Neural progenitor cell (in vitro differentiated cells): ENCODE measurements at regions not wholly inside any gene's neighbourhood (a gene's known extent, or its start where the extent isn't known, plus 50 kb on each side); places are given as distances from the start of the nearest gene placed in this dataset.

Source experiments
- DNase-seq: peaks from one replicate; pipeline ENCODE4 v3.0.0-alpha.2; 2016; ENCODE audit warnings: low spot score
- H2AFZ ChIP-seq: fragments of 200-600 bp; sonication (generic); replicated peaks from 2 replicates; pipeline ENCODE4 v1.6.1; 2016; ENCODE audit warnings: antibody characterized with exemption
- H3F3A ChIP-seq: fragments of 200-600 bp; sonication (generic); 2 replicates; pipeline ENCODE4 v1.6.1; 2016; ENCODE audit warnings: antibody characterized with exemption, low read depth
- H3K27ac ChIP-seq: fragments of 200-600 bp; sonication (generic); 2 replicates; pipeline ENCODE4 v1.5.1; 2016; ENCODE audit warnings: mild to moderate bottlenecking
- H3K27me3 ChIP-seq: fragments of 200-600 bp; sonication (generic); 2 replicates; pipeline ENCODE4 v1.6.1; 2016; ENCODE audit warnings: mild to moderate bottlenecking, moderate library complexity
- H3K36me3 ChIP-seq: fragments of 200-600 bp; sonication (generic); 2 replicates; pipeline ENCODE4 v1.5.1; 2016
- H3K4me1 ChIP-seq: fragments of 200-600 bp; sonication (generic); 2 replicates; pipeline ENCODE4 v1.6.1; 2016; ENCODE audit warnings: mixed run types
- H3K4me2 ChIP-seq: fragments of 200-600 bp; sonication (generic); 2 replicates; pipeline ENCODE4 v1.6.1; 2016
- H3K4me3 ChIP-seq: fragments of 200-600 bp; sonication (generic); 2 replicates; pipeline ENCODE4 v1.5.1; 2016
- H3K79me2 ChIP-seq: fragments of 200-600 bp; sonication (generic); 2 replicates; pipeline ENCODE4 v1.6.1; 2016; ENCODE audit warnings: low read depth
- H3K9ac ChIP-seq: fragments of 200-600 bp; sonication (generic); 2 replicates; pipeline ENCODE4 v1.6.1; 2016
- H3K9me3 ChIP-seq: fragments of 200-600 bp; sonication (generic); 2 replicates; pipeline ENCODE4 v1.5.1; 2016; ENCODE audit warnings: low read depth
- H4K20me1 ChIP-seq: fragments of 200-600 bp; sonication (generic); 2 replicates; pipeline ENCODE4 v1.6.1; 2016; ENCODE audit warnings: low read depth
- H3K27ac Mint-ChIP-seq: 3 replicates; pipeline ENCODE4 v1.8.0; 2021; ENCODE audit warnings: mixed read lengths
- H3K27me3 Mint-ChIP-seq: 2 replicates; pipeline ENCODE4 v1.8.0; 2022; ENCODE audit warnings: low read depth, mild to moderate bottlenecking, inconsistent platforms, moderate library complexity, mixed read lengths; ENCODE audit not compliant: insufficient read depth
- H3K36me3 Mint-ChIP-seq: 3 replicates; pipeline ENCODE4 v1.8.0; 2021; ENCODE audit warnings: mixed read lengths
- H3K4me1 Mint-ChIP-seq: 3 replicates; pipeline ENCODE4 v1.8.0; 2021; ENCODE audit warnings: mixed read lengths
- H3K4me3 Mint-ChIP-seq: 3 replicates; pipeline ENCODE4 v1.8.0; 2021; ENCODE audit warnings: mild to moderate bottlenecking, moderate library complexity, mixed read lengths
- H3K9me3 Mint-ChIP-seq: 3 replicates; pipeline ENCODE4 v1.8.0; 2020; ENCODE audit warnings: mixed read lengths
- CTCF ChIP-seq: fragments of 200-600 bp; sonication (generic); IDR thresholded peaks from 2 replicates; pipeline ENCODE4 v1.5.1; 2017; ENCODE audit warnings: antibody characterized with exemption, mild to moderate bottlenecking
- EZH2 ChIP-seq: fragments of 200-600 bp; sonication (generic); IDR thresholded peaks from 2 replicates; pipeline ENCODE4 v1.6.1; 2017; ENCODE audit warnings: antibody characterized with exemption, mild to moderate bottlenecking, moderate library complexity
- EZH2phosphoT487 ChIP-seq: fragments of 200-600 bp; sonication (generic); IDR thresholded peaks from 2 replicates; pipeline ENCODE4 v1.6.1; 2017; ENCODE audit warnings: antibody characterized with exemption

- H3K27ac ChIP-seq = no peak overlapping the region
- H3K27me3 ChIP-seq = no peaks in the 10 kb centered on the region
- H4K20me1 ChIP-seq = no peaks in the 10 kb centered on the region
- H3K9me3 ChIP-seq = no peaks in the 10 kb centered on the region
- H3K9me3 Mint-ChIP-seq = no peaks in the 10 kb centered on the region
- H3K36me3 Mint-ChIP-seq = no peaks in the 10 kb centered on the region
- TF ChIP-seq CTCF = no peak
- H3K27ac Mint-ChIP-seq = no peak overlapping the region
- H3K79me2 ChIP-seq = no peaks in the 10 kb centered on the region
- no peaks in the 10 kb centered on the region for H3K36me3 ChIP-seq
- no peak overlapping the region for H3K4me3 ChIP-seq
- H3F3A ChIP-seq = no peaks in the 10 kb centered on the region
- no peak for DNase-seq
- no peak overlapping the region for H3K4me3 Mint-ChIP-seq
- no peak overlapping the region for H3K4me2 ChIP-seq
- H3K4me1 ChIP-seq = no peaks in the 10 kb centered on the region
- H2AFZ ChIP-seq = no peak overlapping the region
- H3K27me3 Mint-ChIP-seq = peaks cover 5% of the 10 kb centered on the region
- H3K4me1 Mint-ChIP-seq = peaks cover 3% of the 10 kb centered on the region
- no peak overlapping the region for H3K9ac ChIP-seq
Measured at GRCh38 chr10:4049348-4049747, 264.3 kb upstream of the KLF6 start.

- Histone ChIP-seq H3F3A (no peaks in the 10 kb centered on the region), H3K36me3 (no peaks in the 10 kb centered on the region), H3K4me2 (no peak overlapping the region), H2AFZ (no peak overlapping the region), H3K27ac (no peak overlapping the region), H3K4me3 (no peak overlapping the region), H3K79me2 (no peaks in the 10 kb centered on the region), H4K20me1 (no peaks in the 10 kb centered on the region), H3K9me3 (no peaks in the 10 kb centered on the region), H3K9ac (no peak overlapping the region), H3K4me1 (no peaks in the 10 kb centered on the region), H3K27me3 (no peaks in the 10 kb centered on the region)
- Mint-ChIP-seq H3K27ac (no peak overlapping the region), H3K27me3 (peaks cover 5% of the 10 kb centered on the region), H3K4me3 (no peak overlapping the region), H3K4me1 (peaks cover 3% of the 10 kb centered on the region), H3K9me3 (peaks cover 2% of the 10 kb centered on the region), H3K36me3 (no peaks in the 10 kb centered on the region)
- TF ChIP-seq CTCF (no peak), EZH2phosphoT487 (no peak), EZH2 (no peak)
- no peak for DNase-seq
Measured at GRCh38 chr10:4048236-4048864, 263.3 kb upstream of the KLF6 start.

- Histone ChIP-seq H3K4me1 (no peaks in the 10 kb centered on the region), H3K36me3 (no peaks in the 10 kb centered on the region), H3K27me3 (no peaks in the 10 kb centered on the region), H3K27ac (no peak overlapping the region), H3K4me3 (no peak overlapping the region), H3K9ac (no peak overlapping the region), H4K20me1 (no peaks in the 10 kb centered on the region), H2AFZ (no peak overlapping the region), H3K9me3 (peaks cover 5% of the 10 kb centered on the region), H3K79me2 (no peaks in the 10 kb centered on the region), H3F3A (no peaks in the 10 kb centered on the region), H3K4me2 (no peak overlapping the region)
- Mint-ChIP-seq H3K9me3 (peaks cover 12% of the 10 kb centered on the region), H3K4me3 (no peak overlapping the region), H3K27ac (no peak overlapping the region), H3K27me3 (peaks cover 5% of the 10 kb centered on the region), H3K36me3 (no peaks in the 10 kb centered on the region), H3K4me1 (peaks cover 3% of the 10 kb centered on the region)
- TF ChIP-seq CTCF (no peak), EZH2 (no peak), EZH2phosphoT487 (no peak)
- no peak for DNase-seq
Measured at GRCh38 chr10:4046712-4047354, 261.8 kb upstream of the KLF6 start.
